A549 (cell line): ENCODE measurements at regions not wholly inside any gene's neighbourhood (a gene's known extent, or its start where the extent isn't known, plus 50 kb on each side); places are given as distances from the start of the nearest gene placed in this dataset.

Experiments
- ATAC-seq, 2 experiments: fragments of 200-7000 bp in 1 of 2; fragments of >200 bp in 1 of 2; cut with Nextera tagmentation in 1 of 2; cut with Tn5 transposase in 1 of 2; 3 replicates each; pipeline versions ENCODE4 v1.8.0 to v1.9.1; 2018 to 2020; ENCODE audit warnings: mild to moderate bottlenecking in 1 of 2, moderate library complexity in 1 of 2
- CTCF ChIA-PET: fragments of 300-600 bp; sonication (Branson Sonifier 250); formaldehyde crosslinking; extraction: SDS; loops from one replicate; lab custom pipeline; 2021; ENCODE audit warnings: antibody characterized with exemption, inconsistent platforms; lab: Yijun Ruan, JAX
- POLR2A ChIA-PET: fragments of 350-600 bp; formaldehyde crosslinking; extraction: SDS; loops from one replicate; lab custom pipeline; 2021; ENCODE audit warnings: antibody characterized with exemption, inconsistent platforms; lab: Yijun Ruan, JAX
- DNase-seq, 2 experiments: peaks; one replicate each; pipeline versions ENCODE4 v3.0.0 to v3.0.0-alpha.2; 2011 to 2016; ENCODE audit warnings: low read depth in 1 of 2, low spot score in 1 of 2
- FAIRE-seq: peaks from 2 replicates; lab custom pipeline; 2011; peaks lifted over from hg19 to GRCh38; lab: Jason Lieb, UNC
- H3K27ac ChIP-seq, 2 experiments: fragments of >200 bp; sonication (Bioruptor Twin); formaldehyde crosslinking; 3 replicates each; pipeline ENCODE4 v1.5.1; 2016 to 2017
- H3K4me1 ChIP-seq: fragments of >200 bp; sonication (Bioruptor Twin); formaldehyde crosslinking; 3 replicates; pipeline ENCODE4 v1.6.1; 2016
- H3K4me2 ChIP-seq: fragments of >200 bp; sonication (Bioruptor Twin); formaldehyde crosslinking; 3 replicates; pipeline ENCODE4 v1.6.1; 2016
- H3K4me3 ChIP-seq: fragments of >200 bp; sonication (Bioruptor Twin); formaldehyde crosslinking; 3 replicates; pipeline ENCODE4 v1.5.1; 2016
- H3K9me3 ChIP-seq: fragments of >200 bp; sonication (Bioruptor Twin); formaldehyde crosslinking; 3 replicates; pipeline ENCODE4 v1.6.1; 2016
- ATOH8 ChIP-seq: fragments of 250-450 bp; sonication (Bioruptor Pico); IDR thresholded peaks from 2 replicates; pipeline ENCODE4 v1.5.0; 2020; ENCODE audit warnings: low read depth, mild to moderate bottlenecking, moderate library complexity
- BCL3 ChIP-seq: fragments of >200 bp; sonication (Bioruptor Twin); formaldehyde crosslinking; IDR thresholded peaks from 3 replicates; pipeline ENCODE4 v1.6.1; 2016
- BHLHE40 ChIP-seq: IDR thresholded peaks from 2 replicates; pipeline ENCODE4 v1.6.1; 2012; ENCODE audit warnings: low read depth, low read length, inconsistent platforms
- CEBPB ChIP-seq, 2 experiments: fragments of >200 bp in 1 of 2; sonication (Bioruptor Twin) in 1 of 2; formaldehyde crosslinking in 1 of 2; IDR thresholded peaks; 2 replicates each; pipeline ENCODE4 v1.6.1; 2012 to 2016
- CHD2 ChIP-seq: fragments of 150-350 bp; IDR thresholded peaks from 2 replicates; pipeline ENCODE4 v1.6.1; 2014; ENCODE audit warnings: low read length; ENCODE audit not compliant: partially characterized antibody
- CTCF ChIP-seq: fragments of >200 bp; sonication (Bioruptor Twin); formaldehyde crosslinking; IDR thresholded peaks from 3 replicates; pipeline ENCODE4 v1.5.1; 2016
- EHMT2 ChIP-seq: fragments of 200-600 bp; sonication (generic); IDR thresholded peaks from 2 replicates; pipeline ENCODE4 v1.6.1; 2016; ENCODE audit warnings: antibody characterized with exemption, low read depth, mild to moderate bottlenecking, moderate library complexity
- ESRRA ChIP-seq: fragments of 150-350 bp; IDR thresholded peaks from 2 replicates; pipeline ENCODE4 v1.6.1; 2014; ENCODE audit warnings: mild to moderate bottlenecking, low read length, borderline replicate concordance
- FOSL2 ChIP-seq, 2 experiments: fragments of 450-650 bp in 1 of 2; fragments of >200 bp in 1 of 2; sonication (Bioruptor Twin) in 1 of 2; formaldehyde crosslinking; IDR thresholded peaks; 2 replicates each; pipeline versions ENCODE4 v1.5.0 to v1.6.1; 2016 to 2020; ENCODE audit warnings: mild to moderate bottlenecking in 1 of 2, moderate library complexity in 1 of 2
- HEYL ChIP-seq: fragments of 250-450 bp; sonication (Bioruptor Pico); IDR thresholded peaks from 2 replicates; pipeline ENCODE4 v1.8.0; 2021; ENCODE audit warnings: mild to moderate bottlenecking, moderate library complexity
- JUNB ChIP-seq: fragments of >200 bp; sonication (Bioruptor Twin); formaldehyde crosslinking; IDR thresholded peaks from 2 replicates; pipeline ENCODE4 v1.6.1; 2016
- NFE2L2 ChIP-seq: fragments of 150-350 bp; conservative IDR thresholded peaks from 2 replicates; pipeline ENCODE4 v1.6.1; 2014; ENCODE audit warnings: low read length
- NR3C1 ChIP-seq: fragments of >200 bp; sonication (Bioruptor Twin); formaldehyde crosslinking; IDR thresholded peaks from 3 replicates; pipeline ENCODE4 v1.6.1; 2017
- PHF8 ChIP-seq: fragments of 200-600 bp; sonication (generic); IDR thresholded peaks from 2 replicates; pipeline ENCODE4 v1.6.1; 2016; ENCODE audit warnings: low read depth, mild to moderate bottlenecking, antibody characterized with exemption, moderate library complexity, borderline replicate concordance
- RNF2 ChIP-seq: fragments of 200-600 bp; sonication (generic); IDR thresholded peaks from 2 replicates; pipeline ENCODE4 v1.6.1; 2016; ENCODE audit warnings: low read depth, mild to moderate bottlenecking, antibody characterized with exemption, moderate library complexity, borderline replicate concordance
- TP53 ChIP-seq: fragments of 250-450 bp; sonication (Bioruptor Pico); IDR thresholded peaks from 2 replicates; pipeline ENCODE4 v1.5.0; 2021; ENCODE audit warnings: mild to moderate bottlenecking, moderate library complexity
- ZNF302 ChIP-seq: fragments of 250-450 bp; sonication (Bioruptor Pico); IDR thresholded peaks from 2 replicates; pipeline ENCODE4 v1.9.0; 2021; ENCODE audit warnings: inconsistent platforms, mild to moderate bottlenecking, moderate library complexity
- WGBS: methylation state at CpG from one replicate; pipeline ENCODE4 v1.1.6; 2017; ENCODE audit errors: missing lambda C conversion rate; 5-methylcytosine and 5-hydroxymethylcytosine counted together
- TF ChIP-seq, protein P1 (sequence below): IDR thresholded peaks from 2 replicates; pipeline ENCODE4 v1.6.1; 2012
- TF ChIP-seq, protein P2 (sequence below): fragments of 450-650 bp; IDR thresholded peaks from 2 replicates; pipeline ENCODE4 v1.6.1; 2014; ENCODE audit warnings: antibody characterized with exemption

DNA sequence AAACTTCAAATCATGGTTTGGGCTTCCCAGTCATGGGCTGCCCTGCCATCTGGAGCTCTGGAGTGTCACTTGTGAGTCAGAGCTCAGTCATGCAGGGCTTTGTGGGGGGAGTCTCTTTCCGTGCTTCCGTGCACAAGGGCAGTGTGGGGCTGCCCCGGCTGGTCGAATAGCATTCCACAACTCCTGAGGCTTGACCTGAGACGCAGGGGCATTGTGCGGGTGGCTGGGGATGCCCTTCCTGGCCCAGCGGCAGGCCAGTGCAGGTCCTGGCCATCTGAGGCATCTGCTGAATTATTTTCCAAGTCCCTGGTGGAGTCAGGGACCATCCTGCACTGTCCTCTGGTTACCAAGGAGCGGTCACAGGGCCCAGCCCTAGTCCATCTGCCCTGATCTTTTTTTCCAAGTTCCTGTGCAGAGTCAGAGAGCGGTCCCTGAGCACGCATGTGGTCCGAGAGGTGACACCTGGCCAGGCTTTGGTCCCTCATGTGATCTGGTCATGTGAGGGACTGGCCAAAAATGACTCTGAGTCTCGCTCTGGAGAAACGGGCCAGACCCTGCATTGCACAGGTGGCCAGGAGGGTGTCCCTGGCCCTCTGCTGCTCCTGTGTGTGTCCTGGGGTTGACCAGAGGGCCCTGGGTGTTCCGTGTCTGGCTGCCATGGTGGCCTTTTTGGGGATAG lies 167.0 kb upstream of the ALG10B start (continued):
- TF ChIP-seq CTCF, result no peak
- TF ChIP-seq FOSL2 (IDR thresholded peaks at IDR 0.05), result no peak
- TF ChIP-seq FOSL2 (CRISPR knock-in tag; IDR thresholded peaks at IDR 0.05), result peak; percentile 35; the same call in 1 of the 2 replicates
- no peak for TF ChIP-seq BCL3
- TF ChIP-seq BHLHE40, result no peak
- TF ChIP-seq, protein P1, sequence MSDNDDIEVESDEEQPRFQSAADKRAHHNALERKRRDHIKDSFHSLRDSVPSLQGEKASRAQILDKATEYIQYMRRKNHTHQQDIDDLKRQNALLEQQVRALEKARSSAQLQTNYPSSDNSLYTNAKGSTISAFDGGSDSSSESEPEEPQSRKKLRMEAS, result peak; percentile 40; the same call in 1 of the 2 replicates

GRCh38 chr12:38151991-38152700 lies 164.4 kb upstream of the ALG10B start:
- TF ChIP-seq RNF2 (no peak), JUNB (no peak), NFE2L2 (no peak)
- TF ChIP-seq, all 56 proteins: peak for 0
- H3K9me3 ChIP-seq, result peaks cover 13% of the 10 kb centered on the region; the same call in 2 of the 3 replicates
- CTCF ChIA-PET, result no interaction called here
- no peak overlapping the region for H3K4me2 ChIP-seq
- DNase-seq (no peak), FAIRE-seq (no peak), ATAC-seq (no peak)
- POLR2A ChIA-PET, result no interaction called here
- H3K27ac ChIP-seq, result no peak overlapping the region
- H3K4me1 ChIP-seq, result peaks cover 7% of the 10 kb centered on the region; the same call in 1 of the 3 replicates
- no peak overlapping the region for H3K4me3 ChIP-seq
- WGBS, result 47% methylated on average over 39 of the region's 39 CpGs

DNA sequence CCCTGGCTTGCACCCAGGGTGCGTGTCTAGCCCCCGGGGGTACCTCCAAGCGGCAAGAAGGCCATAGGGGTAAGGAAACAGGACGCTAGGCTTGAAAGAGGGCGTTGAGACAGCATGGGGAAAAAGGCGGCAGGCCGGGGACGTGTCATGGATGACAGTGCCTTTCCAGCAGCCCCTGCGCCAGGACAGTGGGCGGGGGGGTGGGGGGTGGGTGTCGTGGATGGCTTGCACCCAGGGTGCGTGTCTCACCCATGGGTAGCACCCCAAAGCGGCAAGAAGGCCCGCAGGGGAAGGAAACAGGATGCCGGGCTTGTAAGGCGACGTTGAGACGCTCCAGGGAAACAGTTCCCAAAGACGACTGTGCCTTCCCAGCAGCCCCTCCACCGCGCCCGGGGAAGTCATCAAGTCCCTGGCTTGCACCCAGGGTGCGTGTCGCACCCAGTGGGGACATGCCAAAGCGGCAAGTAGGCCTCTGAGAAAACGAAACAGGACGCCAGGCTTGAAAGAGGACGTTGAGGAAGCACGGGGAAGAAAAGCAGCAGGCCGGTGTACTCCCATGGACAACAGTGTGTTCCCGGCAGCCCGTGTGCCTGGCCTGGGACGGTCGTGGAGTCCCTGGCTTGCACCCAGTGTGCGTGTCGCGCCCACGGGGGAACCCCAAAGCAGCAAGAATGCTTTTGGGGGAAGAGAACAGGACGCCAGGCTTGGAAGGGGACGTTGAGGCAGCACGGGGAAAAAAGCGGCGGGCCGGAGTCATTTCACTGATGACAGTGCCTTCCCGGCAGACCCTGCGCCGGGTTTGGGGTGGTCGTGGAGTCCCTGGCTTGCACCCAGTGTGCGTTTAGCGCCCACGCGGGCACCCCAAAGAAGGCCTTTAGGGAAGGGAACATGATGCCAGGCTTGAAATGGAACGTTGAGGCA lies 163.5 kb upstream of the ALG10B start:
- peaks cover 5% of the 10 kb centered on the region; the same call in 1 of the 3 replicates for H3K9me3 ChIP-seq
- FAIRE-seq, result no peak
- DNase-seq, result no peak
- CTCF ChIA-PET, result no interaction called here
- ATAC-seq, result no peak
- POLR2A ChIA-PET, result no interaction called here
- TF ChIP-seq ESRRA (no peak), CEBPB (IDR thresholded peaks at IDR 0.05) (no peak), NFE2L2 (no peak), PHF8 (no peak), CTCF (no peak), HEYL (CRISPR knock-in tag) (no peak), CHD2 (no peak), ATOH8 (CRISPR knock-in tag) (no peak), ZNF302 (CRISPR knock-in tag) (no peak), TP53 (CRISPR knock-in tag) (no peak), NR3C1 (no peak), EHMT2 (no peak)
- TF ChIP-seq, protein P2, sequence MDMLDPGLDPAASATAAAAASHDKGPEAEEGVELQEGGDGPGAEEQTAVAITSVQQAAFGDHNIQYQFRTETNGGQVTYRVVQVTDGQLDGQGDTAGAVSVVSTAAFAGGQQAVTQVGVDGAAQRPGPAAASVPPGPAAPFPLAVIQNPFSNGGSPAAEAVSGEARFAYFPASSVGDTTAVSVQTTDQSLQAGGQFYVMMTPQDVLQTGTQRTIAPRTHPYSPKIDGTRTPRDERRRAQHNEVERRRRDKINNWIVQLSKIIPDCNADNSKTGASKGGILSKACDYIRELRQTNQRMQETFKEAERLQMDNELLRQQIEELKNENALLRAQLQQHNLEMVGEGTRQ, result no peak
- H3K4me1 ChIP-seq, result peaks cover 7% of the 10 kb centered on the region; the same call in 1 of the 3 replicates
- no peak overlapping the region for H3K27ac ChIP-seq
- H3K4me3 ChIP-seq, result no peak overlapping the region
- 50% methylated on average over 39 of the region's 53 CpGs for WGBS
- no peak overlapping the region for H3K4me2 ChIP-seq
